C4-2B (cell line): ENCODE measurements at regions not wholly inside any gene's neighbourhood (a gene's known extent, or its start where the extent isn't known, plus 50 kb on each side); places are given as distances from the start of the nearest gene placed in this dataset.

Experiments used
- H3K27ac ChIP-seq: fragments of 450-650 bp; 2 replicates; pipeline ENCODE4 v1.5.1; 2017
- CTCF ChIP-seq: fragments of 450-650 bp; conservative IDR thresholded peaks from 2 replicates; pipeline ENCODE4 v1.5.1; 2017; ENCODE audit warnings: mild to moderate bottlenecking
- ZFX ChIP-seq: fragments of 450-650 bp; IDR thresholded peaks from 2 replicates; pipeline ENCODE4 v1.6.1; 2017

- no peak overlapping the region for H3K27ac ChIP-seq
- TF ChIP-seq ZFX (no peak), CTCF (no peak)
Observed at GRCh38 chr19:28586474-28586873, 626.5 kb downstream of the UQCRFS1 start.

GRCh38 chr19:28585796-28586195 is 627.2 kb downstream of the UQCRFS1 start:
- H3K27ac ChIP-seq: no peak overlapping the region
- TF ChIP-seq CTCF (no peak), ZFX (no peak)

GRCh38 chr19:28583713-28584112 is 629.2 kb downstream of the UQCRFS1 start:
- TF ChIP-seq CTCF: no peak
- no peak overlapping the region for H3K27ac ChIP-seq

- no peak overlapping the region for H3K27ac ChIP-seq
- TF ChIP-seq ZFX (no peak), CTCF (no peak)
Observed at GRCh38 chr19:28583242-28583641, 629.7 kb downstream of the UQCRFS1 start.

- H3K27ac ChIP-seq: no peak overlapping the region
- TF ChIP-seq ZFX (no peak), CTCF (no peak)
Observed at GRCh38 chr19:28582796-28583195, 630.2 kb downstream of the UQCRFS1 start.

GRCh38 chr19:28582344-28582743 is 630.6 kb downstream of the UQCRFS1 start:
- no peak for TF ChIP-seq ZFX
- TF ChIP-seq CTCF: no peak
- no peak overlapping the region for H3K27ac ChIP-seq

- TF ChIP-seq ZFX (no peak), CTCF (no peak)
- H3K27ac ChIP-seq: no peak overlapping the region
Observed at GRCh38 chr19:28581468-28581770, 631.5 kb downstream of the UQCRFS1 start.
